Activated CD4-positive, alpha-beta memory T cell treated with anti-CD3 and anti-CD28 coated beads, Interleukin-2, amount 10 ng/mL, durations not matched to agents 7 days and 5 days (primary cell): ENCODE measurements at regions not wholly inside any gene's neighbourhood (a gene's known extent, or its start where the extent isn't known, plus 50 kb on each side); places are given as distances from the start of the nearest gene placed in this dataset.

ENCODE experiments used
- CTCF ChIA-PET: fragments of 350-600 bp; sonication (Branson Sonifier 250); formaldehyde crosslinking; loops from one replicate; lab custom pipeline; 2021; ENCODE audit warnings: antibody characterized with exemption, inconsistent platforms; lab: Charles Lee
- POLR2A ChIA-PET: fragments of 350-600 bp; sonication (Branson Sonifier 250); formaldehyde crosslinking; loops from one replicate; lab custom pipeline; 2021; ENCODE audit warnings: antibody characterized with exemption; lab: Charles Lee
- DNase-seq: peaks from one replicate; pipeline ENCODE4 v3.0.0-alpha.2; 2020
- H3K27ac Mint-ChIP-seq: one replicate; pipeline ENCODE4 v1.8.0; 2021; ENCODE audit warnings: mild to moderate bottlenecking, mixed read lengths
- H3K27me3 Mint-ChIP-seq: one replicate; pipeline ENCODE4 v1.8.0; 2021; ENCODE audit warnings: mixed read lengths
- H3K36me3 Mint-ChIP-seq: one replicate; pipeline ENCODE4 v1.8.0; 2021; ENCODE audit warnings: low read depth, mixed read lengths
- H3K4me1 Mint-ChIP-seq: one replicate; pipeline ENCODE4 v1.8.0; 2021; ENCODE audit warnings: mixed read lengths
- H3K4me3 Mint-ChIP-seq: one replicate; pipeline ENCODE4 v1.8.0; 2021; ENCODE audit warnings: mild to moderate bottlenecking, mixed read lengths
- H3K9me3 Mint-ChIP-seq: one replicate; pipeline ENCODE4 v1.8.0; 2021; ENCODE audit warnings: mixed read lengths

GRCh38 chr4:125039550-125039949 is 275.2 kb upstream of the FAT4 start:
- H3K27me3 Mint-ChIP-seq: no peaks in the 10 kb centered on the region
- no peak for DNase-seq
- POLR2A ChIA-PET: no interaction called here
- no peak overlapping the region for H3K4me3 Mint-ChIP-seq
- H3K9me3 Mint-ChIP-seq: no peaks in the 10 kb centered on the region
- CTCF ChIA-PET: no interaction called here
- H3K36me3 Mint-ChIP-seq: no peaks in the 10 kb centered on the region
- H3K4me1 Mint-ChIP-seq: no peaks in the 10 kb centered on the region
- H3K27ac Mint-ChIP-seq: no peak overlapping the region

- DNase-seq: no peak
- Mint-ChIP-seq H3K36me3 (no peaks in the 10 kb centered on the region), H3K4me3 (no peak overlapping the region), H3K27ac (no peak overlapping the region), H3K27me3 (no peaks in the 10 kb centered on the region), H3K4me1 (no peaks in the 10 kb centered on the region), H3K9me3 (peaks cover 4% of the 10 kb centered on the region)
- CTCF ChIA-PET: no interaction called here
- POLR2A ChIA-PET: interaction anchor here (0.7 kb wide), 1 partner anchor 1160 kb away, joined by 3 read pairs; no protein-coding TSS in a partner anchor
Observed at GRCh38 chr4:125022855-125023501, 291.8 kb upstream of the FAT4 start.

GRCh38 chr4:125021189-125021588 is 293.6 kb upstream of the FAT4 start:
- H3K27me3 Mint-ChIP-seq: no peaks in the 10 kb centered on the region
- no peak for DNase-seq
- no peak overlapping the region for H3K27ac Mint-ChIP-seq
- no peak overlapping the region for H3K4me3 Mint-ChIP-seq
- no peaks in the 10 kb centered on the region for H3K9me3 Mint-ChIP-seq
- H3K4me1 Mint-ChIP-seq: no peaks in the 10 kb centered on the region
- no peaks in the 10 kb centered on the region for H3K36me3 Mint-ChIP-seq
- CTCF ChIA-PET: no interaction called here
- POLR2A ChIA-PET: no interaction called here

GRCh38 chr4:125020089-125021034 is 294.4 kb upstream of the FAT4 start:
- ChIA-PET CTCF (no interaction called here), POLR2A (no interaction called here)
- no peaks in the 10 kb centered on the region for H3K9me3 Mint-ChIP-seq
- H3K27me3 Mint-ChIP-seq: no peaks in the 10 kb centered on the region
- no peaks in the 10 kb centered on the region for H3K4me1 Mint-ChIP-seq
- H3K36me3 Mint-ChIP-seq: no peaks in the 10 kb centered on the region
- H3K4me3 Mint-ChIP-seq: no peak overlapping the region
- H3K27ac Mint-ChIP-seq: no peak overlapping the region
- no peak for DNase-seq

GRCh38 chr4:125016892-125017299 is 297.9 kb upstream of the FAT4 start:
- Mint-ChIP-seq H3K9me3 (no peaks in the 10 kb centered on the region), H3K4me3 (no peak overlapping the region), H3K4me1 (no peaks in the 10 kb centered on the region), H3K27me3 (no peaks in the 10 kb centered on the region), H3K36me3 (no peaks in the 10 kb centered on the region), H3K27ac (no peak overlapping the region)
- POLR2A ChIA-PET: no interaction called here
- no peak for DNase-seq
- CTCF ChIA-PET: no interaction called here

- Mint-ChIP-seq H3K9me3 (no peaks in the 10 kb centered on the region), H3K27ac (no peak overlapping the region), H3K27me3 (no peaks in the 10 kb centered on the region), H3K4me3 (no peak overlapping the region), H3K4me1 (no peaks in the 10 kb centered on the region), H3K36me3 (no peaks in the 10 kb centered on the region)
- CTCF ChIA-PET: no interaction called here
- POLR2A ChIA-PET: no interaction called here
- DNase-seq: no peak
Observed at GRCh38 chr4:125013891-125014290, 300.9 kb upstream of the FAT4 start.

GRCh38 chr4:125011646-125012045 is 299.1 kb upstream of the ANKRD50 start:
- DNase-seq: no peak
- H3K4me3 Mint-ChIP-seq: no peak overlapping the region
- POLR2A ChIA-PET: no interaction called here
- no peak overlapping the region for H3K27ac Mint-ChIP-seq
- H3K9me3 Mint-ChIP-seq: peaks cover 2% of the 10 kb centered on the region
- CTCF ChIA-PET: no interaction called here
- no peaks in the 10 kb centered on the region for H3K4me1 Mint-ChIP-seq
- no peaks in the 10 kb centered on the region for H3K27me3 Mint-ChIP-seq
- H3K36me3 Mint-ChIP-seq: no peaks in the 10 kb centered on the region

- no peaks in the 10 kb centered on the region for H3K27me3 Mint-ChIP-seq
- no peaks in the 10 kb centered on the region for H3K4me1 Mint-ChIP-seq
- DNase-seq: no peak
- H3K27ac Mint-ChIP-seq: no peak overlapping the region
- ChIA-PET CTCF (no interaction called here), POLR2A (no interaction called here)
- H3K9me3 Mint-ChIP-seq: peaks cover 3% of the 10 kb centered on the region
- H3K4me3 Mint-ChIP-seq: no peak overlapping the region
- no peaks in the 10 kb centered on the region for H3K36me3 Mint-ChIP-seq
Observed at GRCh38 chr4:125010796-125011503, 298.4 kb upstream of the ANKRD50 start.

- ChIA-PET POLR2A (no interaction called here), CTCF (no interaction called here)
- H3K9me3 Mint-ChIP-seq: peaks cover 3% of the 10 kb centered on the region
- H3K4me1 Mint-ChIP-seq: no peaks in the 10 kb centered on the region
- H3K4me3 Mint-ChIP-seq: no peak overlapping the region
- DNase-seq: no peak
- H3K36me3 Mint-ChIP-seq: no peaks in the 10 kb centered on the region
- no peak overlapping the region for H3K27ac Mint-ChIP-seq
- H3K27me3 Mint-ChIP-seq: no peaks in the 10 kb centered on the region
Observed at GRCh38 chr4:125008676-125009075, 296.1 kb upstream of the ANKRD50 start.

GRCh38 chr4:125004676-125005075 is 292.1 kb upstream of the ANKRD50 start:
- no peak for DNase-seq
- Mint-ChIP-seq H3K36me3 (no peaks in the 10 kb centered on the region), H3K9me3 (peaks cover 3% of the 10 kb centered on the region), H3K27ac (no peak overlapping the region), H3K4me1 (no peaks in the 10 kb centered on the region), H3K4me3 (no peak overlapping the region), H3K27me3 (no peaks in the 10 kb centered on the region)
- POLR2A ChIA-PET: no interaction called here
- CTCF ChIA-PET: no interaction called here

- POLR2A ChIA-PET: no interaction called here
- peaks cover 3% of the 10 kb centered on the region for H3K9me3 Mint-ChIP-seq
Observed at GRCh38 chr4:125003840-125004239, 291.3 kb upstream of the ANKRD50 start.

GRCh38 chr4:124997991-124998390 is 285.5 kb upstream of the ANKRD50 start:
- Mint-ChIP-seq H3K27me3 (no peaks in the 10 kb centered on the region), H3K4me1 (no peaks in the 10 kb centered on the region), H3K4me3 (no peak overlapping the region), H3K27ac (no peak overlapping the region), H3K36me3 (no peaks in the 10 kb centered on the region), H3K9me3 (no peaks in the 10 kb centered on the region)
- POLR2A ChIA-PET: no interaction called here
- CTCF ChIA-PET: no interaction called here
- DNase-seq: no peak

More at GRCh38 chr4:125003840-125004239, 291.3 kb upstream of the ANKRD50 start:
- no peak for DNase-seq
- CTCF ChIA-PET: no interaction called here
- Mint-ChIP-seq H3K27me3 (no peaks in the 10 kb centered on the region), H3K36me3 (no peaks in the 10 kb centered on the region), H3K4me1 (no peaks in the 10 kb centered on the region), H3K27ac (no peak overlapping the region), H3K4me3 (no peak overlapping the region)

GRCh38 chr4:124997124-124997523 is 284.6 kb upstream of the ANKRD50 start:
- CTCF ChIA-PET: no interaction called here
- POLR2A ChIA-PET: no interaction called here
- H3K4me1 Mint-ChIP-seq: no peaks in the 10 kb centered on the region
- no peak overlapping the region for H3K27ac Mint-ChIP-seq
- no peaks in the 10 kb centered on the region for H3K9me3 Mint-ChIP-seq
- no peak for DNase-seq
- H3K36me3 Mint-ChIP-seq: no peaks in the 10 kb centered on the region
- no peaks in the 10 kb centered on the region for H3K27me3 Mint-ChIP-seq
- H3K4me3 Mint-ChIP-seq: no peak overlapping the region
